Mesenchymal stem cell (in vitro differentiated cells and primary cell): ENCODE measurements at regions not wholly inside any gene's neighbourhood (a gene's known extent, or its start where the extent isn't known, plus 50 kb on each side); places are given as distances from the start of the nearest gene placed in this dataset.

Experiments
- DNase-seq: peaks from one replicate; pipeline ENCODE4 v3.0.0-alpha.2; 2013
- H2AFZ ChIP-seq: one replicate; pipeline ENCODE4 v1.6.1; 2013; ENCODE audit warnings: low read depth, mild to moderate bottlenecking, control low read depth, inconsistent platforms, low read length, moderate library complexity
- H2AK5ac ChIP-seq: 2 replicates; pipeline ENCODE4 v1.6.1; 2013; ENCODE audit warnings: low read length, moderate library complexity, mild to moderate bottlenecking, inconsistent platforms; ENCODE audit not compliant: severe bottlenecking
- H2BK120ac ChIP-seq: one replicate; pipeline ENCODE4 v1.6.1; 2013; ENCODE audit warnings: low read depth, mild to moderate bottlenecking, inconsistent platforms, low read length, moderate library complexity
- H2BK12ac ChIP-seq, 2 experiments: one replicate each; pipeline ENCODE4 v1.6.1; 2013; ENCODE audit warnings: inconsistent platforms in 2 of 2, low read length in 2 of 2, mild to moderate bottlenecking in 2 of 2, moderate library complexity in 2 of 2, control low read depth in 1 of 2
- H2BK15ac ChIP-seq: one replicate; pipeline ENCODE4 v1.6.1; 2013; ENCODE audit warnings: mild to moderate bottlenecking, low read depth, inconsistent platforms; ENCODE audit not compliant: poor library complexity, severe bottlenecking
- H2BK5ac ChIP-seq: 2 replicates; pipeline ENCODE4 v1.6.1; 2013; ENCODE audit warnings: low read depth, mild to moderate bottlenecking, low read length, control low read depth, inconsistent platforms; ENCODE audit not compliant: poor library complexity, severe bottlenecking
- H3K14ac ChIP-seq, 2 experiments: one replicate each; pipeline ENCODE4 v1.6.1; 2013; ENCODE audit warnings: inconsistent platforms in 2 of 2, low read length in 2 of 2, control low read depth in 1 of 2, mild to moderate bottlenecking in 1 of 2, moderate library complexity in 1 of 2
- H3K18ac ChIP-seq, 2 experiments: one replicate each; pipeline ENCODE4 v1.6.1; 2013; ENCODE audit warnings: inconsistent platforms in 2 of 2, low read length in 2 of 2, control low read depth in 1 of 2, low read depth in 1 of 2, mild to moderate bottlenecking in 1 of 2
- H3K23ac ChIP-seq, 2 experiments: one replicate each; pipeline ENCODE4 v1.6.1; 2013; ENCODE audit warnings: inconsistent platforms in 2 of 2, low read length in 2 of 2, mild to moderate bottlenecking in 2 of 2, moderate library complexity in 2 of 2, control low read depth in 1 of 2
- H3K27ac ChIP-seq: 2 replicates; pipeline ENCODE4 v1.5.1; 2013; ENCODE audit warnings: mild to moderate bottlenecking, moderate library complexity, low read length, control low read depth, inconsistent platforms; ENCODE audit not compliant: poor library complexity, severe bottlenecking
- H3K27me3 ChIP-seq, 2 experiments: 2 replicates each; pipeline versions ENCODE4 v1.6.1 to v1.7.0; 2013; ENCODE audit warnings: low read length in 2 of 2, mild to moderate bottlenecking in 2 of 2, moderate library complexity in 2 of 2, control low read depth in 1 of 2, inconsistent platforms in 1 of 2; ENCODE audit not compliant: control insufficient read depth in 1 of 2, insufficient read depth in 1 of 2
- H3K36me3 ChIP-seq, 2 experiments: 2 replicates each; pipeline versions ENCODE4 v1.6.1 to v1.7.0; 2013; ENCODE audit warnings: low read length in 2 of 2, control low read depth in 1 of 2, inconsistent platforms in 1 of 2, low read depth in 1 of 2, mild to moderate bottlenecking in 1 of 2; ENCODE audit not compliant: insufficient read depth in 2 of 2, control insufficient read depth in 1 of 2
- H3K4ac ChIP-seq, 2 experiments: one replicate each; pipeline ENCODE4 v1.6.1; 2013; ENCODE audit warnings: inconsistent platforms in 2 of 2, low read length in 2 of 2, mild to moderate bottlenecking in 2 of 2, moderate library complexity in 2 of 2, control low read depth in 1 of 2, low read depth in 1 of 2
- H3K4me1 ChIP-seq: 2 replicates; pipeline ENCODE4 v1.6.1; 2013; ENCODE audit warnings: low read depth, low read length, control low read depth; ENCODE audit not compliant: control insufficient read depth, insufficient read depth
- H3K4me2 ChIP-seq: 2 replicates; pipeline ENCODE4 v1.6.1; 2013; ENCODE audit warnings: low read length, mild to moderate bottlenecking, inconsistent platforms; ENCODE audit not compliant: poor library complexity, severe bottlenecking
- H3K4me3 ChIP-seq, 2 experiments: 2 replicates each; pipeline versions ENCODE4 v1.5.1 to v1.7.0; 2013; ENCODE audit warnings: low read length in 2 of 2, mild to moderate bottlenecking in 2 of 2, control low read depth in 1 of 2, low read depth in 1 of 2; ENCODE audit not compliant: insufficient read depth in 1 of 2
- H3K79me1 ChIP-seq: replicated peaks from 2 replicates; pipeline ENCODE4 v1.6.1; 2013; ENCODE audit warnings: mild to moderate bottlenecking, control low read depth, low read length, inconsistent platforms; ENCODE audit not compliant: poor library complexity, severe bottlenecking
- H3K9ac ChIP-seq: 2 replicates; pipeline ENCODE4 v1.7.0; 2013; ENCODE audit warnings: mild to moderate bottlenecking, low read length, moderate library complexity
- H3K9me3 ChIP-seq: 2 replicates; pipeline ENCODE4 v1.7.0; 2013; ENCODE audit warnings: mild to moderate bottlenecking, low read length; ENCODE audit not compliant: control insufficient read depth
- H4K8ac ChIP-seq: one replicate; pipeline ENCODE4 v1.6.1; 2013; ENCODE audit warnings: inconsistent platforms, mild to moderate bottlenecking, low read length, moderate library complexity
- H4K91ac ChIP-seq: one replicate; pipeline ENCODE4 v1.6.1; 2013; ENCODE audit warnings: mild to moderate bottlenecking, low read length, inconsistent platforms
- WGBS: methylation state at CpG from one replicate; pipeline ENCODE4 v1.1.7; 2013; ENCODE audit warnings: mixed read lengths; 5-methylcytosine and 5-hydroxymethylcytosine counted together

GRCh38 chr6:91562955-91563354 is 976.1 kb upstream of the MAP3K7 start:
- no peak for DNase-seq
- no peak overlapping the region for H2BK12ac ChIP-seq
- no peak overlapping the region for H2BK5ac ChIP-seq
- H4K91ac ChIP-seq: no peak overlapping the region
- no peaks in the 10 kb centered on the region for H3K79me1 ChIP-seq
- WGBS: 96% methylated on average over 2 of the region's 3 CpGs
- H2AFZ ChIP-seq: no peak overlapping the region
- no peak overlapping the region for H3K14ac ChIP-seq
- H2AK5ac ChIP-seq: no peak overlapping the region
- H3K27ac ChIP-seq: no peak overlapping the region
- no peaks in the 10 kb centered on the region for H3K27me3 ChIP-seq
- H3K18ac ChIP-seq: no peak overlapping the region
- no peaks in the 10 kb centered on the region for H3K36me3 ChIP-seq
- H3K9ac ChIP-seq: no peak overlapping the region
- no peak overlapping the region for H2BK120ac ChIP-seq
- no peaks in the 10 kb centered on the region for H3K4me1 ChIP-seq
- H3K4me3 ChIP-seq: no peak overlapping the region
- H3K4me2 ChIP-seq: no peak overlapping the region
- no peak overlapping the region for H4K8ac ChIP-seq
- no peak overlapping the region for H2BK15ac ChIP-seq
- peaks cover 7% of the 10 kb centered on the region for H3K9me3 ChIP-seq
- H3K23ac ChIP-seq: no peak overlapping the region
- no peak overlapping the region for H3K4ac ChIP-seq

GRCh38 chr6:91560409-91560808 is 973.5 kb upstream of the MAP3K7 start:
- H3K27me3 ChIP-seq: no peaks in the 10 kb centered on the region
- no peak for DNase-seq
- H3K36me3 ChIP-seq: no peaks in the 10 kb centered on the region
- no peak overlapping the region for H3K4ac ChIP-seq
- 85% methylated on average over 2 of the region's 3 CpGs for WGBS
- no peak overlapping the region for H2AFZ ChIP-seq
- no peaks in the 10 kb centered on the region for H3K79me1 ChIP-seq
- H3K9ac ChIP-seq: no peak overlapping the region
- H2BK5ac ChIP-seq: no peak overlapping the region
- H2AK5ac ChIP-seq: no peak overlapping the region
- no peak overlapping the region for H3K18ac ChIP-seq
- H3K14ac ChIP-seq: no peak overlapping the region
- no peak overlapping the region for H4K8ac ChIP-seq
- no peak overlapping the region for H2BK15ac ChIP-seq
- no peaks in the 10 kb centered on the region for H3K4me1 ChIP-seq
- H2BK120ac ChIP-seq: no peak overlapping the region
- H2BK12ac ChIP-seq: no peak overlapping the region
- peaks cover 5% of the 10 kb centered on the region for H3K9me3 ChIP-seq
- H4K91ac ChIP-seq: no peak overlapping the region
- H3K27ac ChIP-seq: no peak overlapping the region
- no peak overlapping the region for H3K4me2 ChIP-seq
- H3K4me3 ChIP-seq: no peak overlapping the region
- H3K23ac ChIP-seq: no peak overlapping the region

DNA sequence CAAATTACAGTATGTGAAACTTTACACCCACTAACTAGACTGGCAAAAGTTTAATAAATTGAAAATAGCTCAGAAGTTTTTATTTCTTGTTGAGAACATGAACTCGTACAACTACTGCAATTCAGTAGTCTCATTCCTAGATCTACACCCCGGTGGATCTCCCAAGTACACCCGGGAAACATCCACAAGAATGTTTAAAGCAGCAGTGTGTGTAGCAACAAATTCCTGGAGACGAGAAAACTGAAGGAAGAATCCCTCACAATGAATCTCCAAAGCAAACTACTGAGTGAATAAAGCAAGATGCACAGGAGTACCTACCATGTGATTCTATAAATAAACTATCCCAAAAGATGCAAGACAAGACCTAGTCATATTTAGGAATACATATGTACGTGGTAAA is 954.0 kb upstream of the MAP3K7 start:
- Histone ChIP-seq H3K27ac (no peak overlapping the region), H3K9me3 (no peaks in the 10 kb centered on the region), H2BK15ac (no peak overlapping the region), H3K4ac (no peak overlapping the region), H3K79me1 (no peaks in the 10 kb centered on the region), H2BK120ac (no peak overlapping the region), H3K4me1 (no peaks in the 10 kb centered on the region), H3K14ac (no peak overlapping the region), H3K36me3 (no peaks in the 10 kb centered on the region), H3K4me2 (no peak overlapping the region), H4K91ac (no peak overlapping the region), H3K4me3 (no peak overlapping the region), H2BK5ac (no peak overlapping the region), H3K9ac (no peak overlapping the region), H4K8ac (no peak overlapping the region), H2BK12ac (no peak overlapping the region), H3K23ac (no peak overlapping the region), H3K27me3 (no peaks in the 10 kb centered on the region), H2AK5ac (no peak overlapping the region), H3K18ac (no peak overlapping the region), H2AFZ (no peak overlapping the region)
- WGBS: 74% methylated on average over 4 of the region's 5 CpGs
- no peak for DNase-seq

- H3K4me1 ChIP-seq: no peaks in the 10 kb centered on the region
- no peak overlapping the region for H3K14ac ChIP-seq
These were observed 952.6 kb upstream of the MAP3K7 start for GRCh38 chr6:91539456-91539855.

More at GRCh38 chr6:91539456-91539855, 952.6 kb upstream of the MAP3K7 start:
- 86% methylated on average over 3 of the region's 3 CpGs for WGBS
- H4K8ac ChIP-seq: no peak overlapping the region
- H3K23ac ChIP-seq: no peak overlapping the region
- no peak overlapping the region for H2AFZ ChIP-seq
- no peak overlapping the region for H3K4ac ChIP-seq
- H3K36me3 ChIP-seq: no peaks in the 10 kb centered on the region
- H2BK15ac ChIP-seq: no peak overlapping the region
- no peak overlapping the region for H4K91ac ChIP-seq
- no peak for DNase-seq
- no peaks in the 10 kb centered on the region for H3K79me1 ChIP-seq
- no peak overlapping the region for H3K27ac ChIP-seq
- H2AK5ac ChIP-seq: no peak overlapping the region
- H3K27me3 ChIP-seq: no peaks in the 10 kb centered on the region
- no peak overlapping the region for H2BK120ac ChIP-seq
- H3K9me3 ChIP-seq: no peaks in the 10 kb centered on the region
- no peak overlapping the region for H3K4me3 ChIP-seq
- H2BK12ac ChIP-seq: no peak overlapping the region
- no peak overlapping the region for H3K4me2 ChIP-seq
- no peak overlapping the region for H2BK5ac ChIP-seq
- H3K9ac ChIP-seq: no peak overlapping the region
- H3K18ac ChIP-seq: no peak overlapping the region
